ENCODE measurements at regions not wholly inside any gene's neighbourhood (a gene's known extent, or its start where the extent isn't known, plus 50 kb on each side); places are given as distances from the start of the nearest gene placed in this dataset.

DNA sequence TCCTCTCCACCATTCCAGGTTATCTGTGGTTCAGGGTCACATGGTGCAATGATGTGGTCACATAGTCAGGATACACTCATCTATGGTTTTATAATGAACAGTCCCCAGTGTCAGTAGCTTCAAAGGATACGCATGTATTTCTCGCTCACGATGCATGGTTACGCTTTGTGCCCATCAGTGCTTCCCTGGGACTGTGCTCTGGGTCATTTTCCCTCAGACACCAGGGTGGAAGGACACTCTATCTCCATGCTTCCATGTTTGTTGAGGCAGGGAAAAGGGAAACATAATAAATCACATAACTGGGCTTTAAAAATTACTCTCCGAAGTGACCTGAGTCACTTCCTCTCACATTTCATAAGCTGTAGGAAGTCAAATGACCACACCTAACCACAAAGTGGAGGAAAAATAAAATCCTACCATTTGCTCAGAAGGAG is 394.8 kb upstream of the NOX3 start:
- ATAC-seq (no peak), DNase-seq (no peak)
- no peaks in the 10 kb centered on the region for H3K36me3 ChIP-seq (ENCODE audit: control insufficient read depth in 2 of 3, insufficient read depth in 3 of 3, low read length in 3 of 3)
- Mint-ChIP-seq H3K27me3 (peaks cover 0 to 4% (median 0%) of the 10 kb centered on the region in 5 donors), H3K36me3 (peaks cover 0 to 10% (median 5%) of the 10 kb centered on the region in 5 donors), H3K9me3 (peaks cover 0 to 14% (median 5%) of the 10 kb centered on the region in 11 donors), H3K4me1 (peaks cover 0 to 5% (median 0%) of the 10 kb centered on the region in 7 donors), H3K4me3 (no peak overlapping the region), H3K27ac (no peak overlapping the region)
- H3K27ac ChIP-seq (ENCODE audit: low read depth, low read length): no peak overlapping the region
- POLR2A ChIA-PET: no interaction called here
- H3K4me1 ChIP-seq (ENCODE audit: control insufficient read depth in 2 of 2, insufficient read depth in 2 of 2, low read length in 2 of 2): no peaks in the 10 kb centered on the region
- no peaks in the 10 kb centered on the region for H3K9me3 ChIP-seq (ENCODE audit: control insufficient read depth in 2 of 3, low read length in 3 of 3)
- intact Hi-C loops (cut with micrococcal nuclease): no loop called here
- H3K4me3 ChIP-seq (ENCODE audit: low read length): no peak overlapping the region
- H3K27me3 ChIP-seq (ENCODE audit: control insufficient read depth in 2 of 2, insufficient read depth in 2 of 2, low read length in 2 of 2): no peaks in the 10 kb centered on the region
- CTCF ChIA-PET: interaction anchor here (0.9 kb wide), 1 partner anchor 109 kb away, joined by 3 read pairs; no protein-coding TSS in a partner anchor

DNA sequence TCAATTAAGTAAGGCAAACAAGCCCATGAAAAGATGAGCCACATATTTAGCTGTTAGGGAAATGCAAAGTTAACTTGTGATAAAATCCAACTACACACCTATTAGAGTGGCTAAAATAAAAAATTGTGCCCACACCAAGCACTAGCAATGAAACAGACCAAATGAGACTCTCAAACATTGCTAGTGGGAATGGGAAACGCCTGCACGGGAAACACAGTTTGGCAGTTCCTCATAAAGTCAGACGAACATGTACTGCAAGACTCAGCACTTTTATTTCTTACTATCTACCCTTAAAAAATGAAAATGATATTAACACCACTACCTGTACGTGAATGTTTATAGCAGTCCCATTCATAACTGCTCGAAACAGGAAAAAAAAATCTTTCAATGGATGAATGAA is 392.1 kb upstream of the NOX3 start:
- no peaks in the 10 kb centered on the region for H3K9me3 ChIP-seq (ENCODE audit: control insufficient read depth in 2 of 3, low read length in 3 of 3)
- Mint-ChIP-seq H3K4me1 (peaks cover 0 to 5% (median 0%) of the 10 kb centered on the region in 7 donors), H3K9me3 (peaks cover 2 to 32% (median 12%) of the 10 kb centered on the region in 11 donors), H3K36me3 (peaks cover 0 to 25% (median 5%) of the 10 kb centered on the region in 5 donors), H3K4me3 (no peak overlapping the region), H3K27ac (no peak overlapping the region), H3K27me3 (peaks cover 0 to 4% (median 0%) of the 10 kb centered on the region in 5 donors)
- DNase-seq (no peak), ATAC-seq (no peak)
- no peaks in the 10 kb centered on the region for H3K36me3 ChIP-seq (ENCODE audit: control insufficient read depth in 2 of 3, insufficient read depth in 3 of 3, low read length in 3 of 3)
- H3K27me3 ChIP-seq (ENCODE audit: control insufficient read depth in 2 of 2, insufficient read depth in 2 of 2, low read length in 2 of 2): no peaks in the 10 kb centered on the region
- CTCF ChIA-PET: no interaction called here
- intact Hi-C loops (cut with micrococcal nuclease): no loop called here
- no peak overlapping the region for H3K27ac ChIP-seq (ENCODE audit: low read depth, low read length)
- no peak overlapping the region for H3K4me3 ChIP-seq (ENCODE audit: low read length)
- no peaks in the 10 kb centered on the region for H3K4me1 ChIP-seq (ENCODE audit: control insufficient read depth in 2 of 2, insufficient read depth in 2 of 2, low read length in 2 of 2)
- POLR2A ChIA-PET: no interaction called here

DNA sequence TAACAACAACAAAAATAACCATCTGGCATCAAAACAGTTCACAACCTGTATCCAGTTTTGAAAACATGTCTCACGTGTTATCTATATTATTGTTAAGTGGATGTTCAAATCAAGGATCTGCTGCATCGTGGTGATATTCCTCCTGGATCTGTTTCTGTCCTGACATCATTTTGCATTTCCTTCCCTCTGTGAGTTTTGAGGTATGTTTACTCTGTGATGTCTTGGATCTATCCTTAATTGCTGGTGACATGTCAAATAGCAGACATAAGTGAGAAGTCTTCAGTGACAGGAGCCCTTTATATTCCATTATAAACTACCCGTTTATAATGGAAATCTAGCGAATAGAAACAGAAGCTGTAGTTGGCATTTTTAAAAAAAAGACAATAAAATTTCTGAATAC is 381.8 kb upstream of the NOX3 start:
- peaks cover 0 to 1% (median 0%) of the 10 kb centered on the region in 11 donors for H3K9me3 Mint-ChIP-seq
- peaks cover 0 to 35% (median 0%) of the 10 kb centered on the region in 5 donors for H3K27me3 Mint-ChIP-seq
- ChIA-PET CTCF (no interaction called here), POLR2A (no interaction called here)
- no peaks in the 10 kb centered on the region for H3K4me1 Mint-ChIP-seq
- H3K27ac Mint-ChIP-seq: no peak overlapping the region
- DNase-seq (no peak), ATAC-seq (no peak)
- Histone ChIP-seq H3K9me3 (ENCODE audit: control insufficient read depth in 2 of 3, low read length in 3 of 3) (no peaks in the 10 kb centered on the region), H3K27me3 (ENCODE audit: control insufficient read depth in 2 of 2, insufficient read depth in 2 of 2, low read length in 2 of 2) (no peaks in the 10 kb centered on the region), H3K27ac (ENCODE audit: low read depth, low read length) (no peak overlapping the region), H3K4me1 (ENCODE audit: control insufficient read depth in 2 of 2, insufficient read depth in 2 of 2, low read length in 2 of 2) (no peaks in the 10 kb centered on the region), H3K36me3 (ENCODE audit: control insufficient read depth in 2 of 3, insufficient read depth in 3 of 3, low read length in 3 of 3) (no peaks in the 10 kb centered on the region), H3K4me3 (ENCODE audit: low read length) (no peak overlapping the region)
- H3K4me3 Mint-ChIP-seq: no peak overlapping the region
- intact Hi-C loops (cut with micrococcal nuclease): no loop called here
- no peaks in the 10 kb centered on the region for H3K36me3 Mint-ChIP-seq

DNA sequence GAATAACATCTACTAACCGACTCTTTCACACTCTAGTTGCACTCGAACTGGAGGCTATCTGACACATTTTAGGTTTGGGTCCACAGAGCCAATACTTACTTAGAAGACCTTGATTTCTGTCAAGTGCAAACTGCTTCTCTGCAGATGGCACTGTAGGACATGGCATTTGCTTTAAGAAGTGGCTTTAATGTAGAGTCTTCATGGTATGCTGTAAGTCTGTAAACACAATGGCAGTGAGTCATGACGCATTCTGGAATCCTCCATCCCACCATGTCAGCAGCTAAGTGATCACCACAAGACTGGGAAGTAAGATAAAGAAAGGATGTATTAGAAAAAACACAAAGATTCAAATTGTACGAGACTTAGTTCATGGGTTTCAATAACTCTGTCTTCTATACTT is 377.0 kb upstream of the NOX3 start:
- Histone ChIP-seq H3K27ac (ENCODE audit: low read depth, low read length) (no peak overlapping the region), H3K4me1 (ENCODE audit: control insufficient read depth in 2 of 2, insufficient read depth in 2 of 2, low read length in 2 of 2) (no peaks in the 10 kb centered on the region)

DNA sequence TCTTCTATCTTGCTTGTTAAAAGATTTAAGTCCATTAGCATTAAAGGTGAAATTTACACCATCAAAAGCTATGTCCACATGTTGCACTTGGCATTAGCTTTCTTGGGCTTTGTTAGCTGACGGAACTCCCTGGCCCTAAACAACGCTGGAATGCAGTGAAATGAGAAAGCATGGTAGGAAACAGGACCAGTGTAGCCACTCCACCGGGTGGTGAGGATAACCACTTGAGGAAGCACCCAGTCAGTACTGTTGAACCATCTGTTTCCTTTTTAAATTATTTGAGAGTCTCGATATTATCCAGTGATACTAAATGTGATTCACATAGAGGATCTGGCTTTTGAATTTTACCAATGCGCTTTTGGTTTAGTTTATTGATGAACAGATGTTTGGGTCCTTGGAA is 374.9 kb upstream of the NOX3 start:
- Mint-ChIP-seq H3K9me3 (no peaks in the 10 kb centered on the region), H3K4me1 (no peaks in the 10 kb centered on the region), H3K36me3 (peaks cover 0 to 18% (median 0%) of the 10 kb centered on the region in 5 donors), H3K27ac (no peak overlapping the region), H3K27me3 (no peaks in the 10 kb centered on the region), H3K4me3 (peak overlapping the region in 1 of 10 donors; percentile 7)
- H3K27ac ChIP-seq (ENCODE audit: low read depth, low read length): no peak overlapping the region
- no peaks in the 10 kb centered on the region for H3K36me3 ChIP-seq (ENCODE audit: control insufficient read depth in 2 of 3, insufficient read depth in 3 of 3, low read length in 3 of 3)
- no peak overlapping the region for H3K4me3 ChIP-seq (ENCODE audit: low read length)
- ChIA-PET POLR2A (no interaction called here), CTCF (no interaction called here)
- no peaks in the 10 kb centered on the region for H3K4me1 ChIP-seq (ENCODE audit: control insufficient read depth in 2 of 2, insufficient read depth in 2 of 2, low read length in 2 of 2)
- H3K27me3 ChIP-seq (ENCODE audit: control insufficient read depth in 2 of 2, insufficient read depth in 2 of 2, low read length in 2 of 2): no peaks in the 10 kb centered on the region
- DNase-seq: no peak
- no peak for ATAC-seq
- no peaks in the 10 kb centered on the region for H3K9me3 ChIP-seq (ENCODE audit: control insufficient read depth in 2 of 3, low read length in 3 of 3)
- intact Hi-C loops (cut with micrococcal nuclease): no loop called here

More for the DNA sequence above, 377.0 kb upstream of the NOX3 start:
- H3K4me3 ChIP-seq (ENCODE audit: low read length): no peak overlapping the region
- no peaks in the 10 kb centered on the region for H3K9me3 Mint-ChIP-seq
- ATAC-seq: no peak
- H3K27me3 Mint-ChIP-seq: peaks cover 0 to 9% (median 0%) of the 10 kb centered on the region in 5 donors
- H3K4me1 Mint-ChIP-seq: no peaks in the 10 kb centered on the region
- H3K27ac Mint-ChIP-seq: no peak overlapping the region
- no peak for DNase-seq
- no peak overlapping the region for H3K4me3 Mint-ChIP-seq
- ChIA-PET POLR2A (no interaction called here), CTCF (no interaction called here)
- intact Hi-C loops (cut with micrococcal nuclease): no loop called here
- H3K9me3 ChIP-seq (ENCODE audit: control insufficient read depth in 2 of 3, low read length in 3 of 3): no peaks in the 10 kb centered on the region
- no peaks in the 10 kb centered on the region for H3K36me3 ChIP-seq (ENCODE audit: control insufficient read depth in 2 of 3, insufficient read depth in 3 of 3, low read length in 3 of 3)
- peaks cover 0 to 13% (median 0%) of the 10 kb centered on the region in 5 donors for H3K36me3 Mint-ChIP-seq
- no peaks in the 10 kb centered on the region for H3K27me3 ChIP-seq (ENCODE audit: control insufficient read depth in 2 of 2, insufficient read depth in 2 of 2, low read length in 2 of 2)

DNA sequence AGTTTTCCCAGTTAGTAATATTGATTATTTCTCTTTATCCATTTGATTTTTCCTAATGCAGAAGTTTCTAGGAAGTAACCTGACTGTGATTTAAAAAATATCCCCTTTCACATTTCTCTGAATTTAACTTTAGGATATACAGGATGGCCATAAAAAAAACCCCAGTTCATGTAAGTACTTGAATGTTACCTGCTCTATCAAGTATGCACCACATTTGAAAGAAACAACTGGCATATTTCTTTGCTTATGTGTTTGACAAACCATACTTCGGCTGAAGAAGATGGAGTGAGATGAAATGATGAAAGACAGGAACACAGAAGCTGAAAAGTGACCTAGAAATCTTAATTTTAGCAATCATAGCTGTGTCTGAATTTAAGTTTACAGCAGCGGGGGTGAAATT is 374.0 kb upstream of the NOX3 start:
- intact Hi-C loops (cut with micrococcal nuclease): no loop called here
- Histone ChIP-seq H3K4me1 (ENCODE audit: control insufficient read depth in 2 of 2, insufficient read depth in 2 of 2, low read length in 2 of 2) (no peaks in the 10 kb centered on the region), H3K9me3 (ENCODE audit: control insufficient read depth in 2 of 3, low read length in 3 of 3) (no peaks in the 10 kb centered on the region), H3K4me3 (ENCODE audit: low read length) (no peak overlapping the region), H3K27me3 (ENCODE audit: control insufficient read depth in 2 of 2, insufficient read depth in 2 of 2, low read length in 2 of 2) (no peaks in the 10 kb centered on the region), H3K36me3 (ENCODE audit: control insufficient read depth in 2 of 3, insufficient read depth in 3 of 3, low read length in 3 of 3) (no peaks in the 10 kb centered on the region), H3K27ac (ENCODE audit: low read depth, low read length) (no peak overlapping the region)
- H3K9me3 Mint-ChIP-seq: no peaks in the 10 kb centered on the region
- no peaks in the 10 kb centered on the region for H3K4me1 Mint-ChIP-seq
- no peaks in the 10 kb centered on the region for H3K27me3 Mint-ChIP-seq
- POLR2A ChIA-PET: no interaction called here
- ATAC-seq (no peak), DNase-seq (no peak)
- CTCF ChIA-PET: no interaction called here
- peaks cover 0 to 18% (median 0%) of the 10 kb centered on the region in 5 donors for H3K36me3 Mint-ChIP-seq
- no peak overlapping the region for H3K27ac Mint-ChIP-seq
- H3K4me3 Mint-ChIP-seq: no peak overlapping the region

DNA sequence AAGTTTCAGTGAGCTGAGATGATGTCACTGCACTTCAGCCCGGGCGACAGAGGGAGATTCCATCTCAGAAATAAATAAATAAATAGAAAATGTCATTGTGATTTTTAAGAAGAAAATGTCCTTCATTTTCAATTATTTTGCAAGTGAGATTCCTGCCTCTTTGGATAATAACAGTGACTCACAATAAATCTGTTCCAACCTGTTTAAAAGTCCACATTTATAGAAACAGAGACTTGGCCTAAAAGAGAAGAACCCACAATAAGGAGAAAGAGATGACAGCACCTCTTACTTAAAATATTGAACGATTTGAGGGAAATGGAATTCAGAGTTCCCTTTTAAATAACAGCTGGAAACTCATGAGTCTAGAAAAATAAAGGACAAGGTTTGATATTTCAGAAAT is 373.4 kb upstream of the NOX3 start:
- H3K27me3 ChIP-seq (ENCODE audit: control insufficient read depth in 2 of 2, insufficient read depth in 2 of 2, low read length in 2 of 2): no peaks in the 10 kb centered on the region
- ChIA-PET POLR2A (no interaction called here), CTCF (no interaction called here)
- no peak overlapping the region for H3K4me3 ChIP-seq (ENCODE audit: low read length)
- Mint-ChIP-seq H3K27ac (no peak overlapping the region), H3K4me3 (no peak overlapping the region), H3K9me3 (no peaks in the 10 kb centered on the region), H3K4me1 (no peaks in the 10 kb centered on the region), H3K27me3 (no peaks in the 10 kb centered on the region), H3K36me3 (peaks cover 0 to 18% (median 0%) of the 10 kb centered on the region in 5 donors)
- intact Hi-C loops (cut with micrococcal nuclease): no loop called here
- DNase-seq (no peak), ATAC-seq (no peak)
- no peaks in the 10 kb centered on the region for H3K9me3 ChIP-seq (ENCODE audit: control insufficient read depth in 2 of 3, low read length in 3 of 3)
- H3K36me3 ChIP-seq (ENCODE audit: control insufficient read depth in 2 of 3, insufficient read depth in 3 of 3, low read length in 3 of 3): no peaks in the 10 kb centered on the region
- no peak overlapping the region for H3K27ac ChIP-seq (ENCODE audit: low read depth, low read length)
- H3K4me1 ChIP-seq (ENCODE audit: control insufficient read depth in 2 of 2, insufficient read depth in 2 of 2, low read length in 2 of 2): no peaks in the 10 kb centered on the region

All from naive thymus-derived CD4-positive, alpha-beta T cell (primary cell).